ENCODE measurements at regions not wholly inside any gene's neighbourhood (a gene's known extent, or its start where the extent isn't known, plus 50 kb on each side); places are given as distances from the start of the nearest gene placed in this dataset.

DNA sequence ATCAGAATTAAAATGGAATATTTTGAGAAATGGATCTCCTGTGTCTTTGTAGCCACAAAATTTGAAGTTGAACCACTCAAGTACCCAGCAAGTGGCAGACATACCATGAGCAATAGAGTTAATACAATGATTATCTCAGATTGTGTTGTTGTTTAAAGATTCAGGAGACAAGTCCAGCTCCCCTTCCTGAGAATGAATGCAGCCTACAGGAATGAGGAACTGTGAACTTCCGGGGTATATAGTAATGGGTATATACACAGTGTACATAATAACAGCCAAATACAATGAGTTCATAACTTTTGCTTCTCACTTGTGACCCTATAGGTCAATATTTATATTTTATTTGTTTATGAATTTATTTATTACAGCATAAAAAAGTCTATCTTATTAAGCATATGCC, 445.0 kb downstream of the SETD4 start:
- no peak for TF ChIP-seq EP300 (IDR thresholded peaks at IDR 0.05)
- TF ChIP-seq, protein P1, sequence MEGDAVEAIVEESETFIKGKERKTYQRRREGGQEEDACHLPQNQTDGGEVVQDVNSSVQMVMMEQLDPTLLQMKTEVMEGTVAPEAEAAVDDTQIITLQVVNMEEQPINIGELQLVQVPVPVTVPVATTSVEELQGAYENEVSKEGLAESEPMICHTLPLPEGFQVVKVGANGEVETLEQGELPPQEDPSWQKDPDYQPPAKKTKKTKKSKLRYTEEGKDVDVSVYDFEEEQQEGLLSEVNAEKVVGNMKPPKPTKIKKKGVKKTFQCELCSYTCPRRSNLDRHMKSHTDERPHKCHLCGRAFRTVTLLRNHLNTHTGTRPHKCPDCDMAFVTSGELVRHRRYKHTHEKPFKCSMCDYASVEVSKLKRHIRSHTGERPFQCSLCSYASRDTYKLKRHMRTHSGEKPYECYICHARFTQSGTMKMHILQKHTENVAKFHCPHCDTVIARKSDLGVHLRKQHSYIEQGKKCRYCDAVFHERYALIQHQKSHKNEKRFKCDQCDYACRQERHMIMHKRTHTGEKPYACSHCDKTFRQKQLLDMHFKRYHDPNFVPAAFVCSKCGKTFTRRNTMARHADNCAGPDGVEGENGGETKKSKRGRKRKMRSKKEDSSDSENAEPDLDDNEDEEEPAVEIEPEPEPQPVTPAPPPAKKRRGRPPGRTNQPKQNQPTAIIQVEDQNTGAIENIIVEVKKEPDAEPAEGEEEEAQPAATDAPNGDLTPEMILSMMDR (IDR thresholded peaks at IDR 0.05): no peak

Measured in tibial nerve (tissue), 4 donors.